ENCODE measurements at regions not wholly inside any gene's neighbourhood (a gene's known extent, or its start where the extent isn't known, plus 50 kb on each side); places are given as distances from the start of the nearest gene placed in this dataset.
"Not testable (repeated sequence)": the region's sequence is repeated elsewhere in the genome, so short reads cannot be mapped to it uniquely, and the experiment has no call there.

- intact Hi-C loops (cut with DNase I; ENCODE audit: low total_unique reads): no loop called here
- Histone ChIP-seq H3K27me3 (no peaks in the 10 kb centered on the region), H3K4me1 (peaks cover 0 to 7% (median 0%) of the 10 kb centered on the region in 4 donors), H3K9me3 (peaks cover 0 to 25% (median 18%) of the 10 kb centered on the region in 4 donors), H3K36me3 (no peaks in the 10 kb centered on the region), H3K4me3 (no peak overlapping the region), H3K27ac (no peak overlapping the region)
- DNase-seq: no peak
- 67 to 94% (median 76%) methylated on average over 1 of the region's 1 CpG for WGBS, 5 donors
- TF ChIP-seq EP300 (IDR thresholded peaks at IDR 0.05): no peak
- no peak for TF ChIP-seq CTCF (IDR thresholded peaks at IDR 0.05)
- no peak for TF ChIP-seq POLR2A (IDR thresholded peaks at IDR 0.05)
- no peak for TF ChIP-seq POLR2AphosphoS5 (IDR thresholded peaks at IDR 0.05)
Measured at GRCh38 chr17:31623990-31624389, 232.5 kb downstream of the RAB11FIP4 start.

- DNase-seq: no peak
- H3K9me3 ChIP-seq: peaks cover 0 to 25% (median 18%) of the 10 kb centered on the region in 4 donors
Measured at GRCh38 chr17:31622500-31622899, 231.0 kb downstream of the RAB11FIP4 start.

GRCh38 chr17:31621566-31621965 lies 230.1 kb downstream of the RAB11FIP4 start:
- peaks cover 0 to 25% (median 18%) of the 10 kb centered on the region in 4 donors for H3K9me3 ChIP-seq
- intact Hi-C loops (cut with DNase I; ENCODE audit: low total_unique reads): no loop called here
- DNase-seq: peak; percentile 16 to 32
- no peaks in the 10 kb centered on the region for H3K36me3 ChIP-seq
- H3K27me3 ChIP-seq: no peaks in the 10 kb centered on the region
- peaks cover 0 to 7% (median 0%) of the 10 kb centered on the region in 4 donors for H3K4me1 ChIP-seq
- WGBS, 5 donors: 33 to 57% (median 44%) methylated on average over 4 of the region's 4 CpGs
- no peak for TF ChIP-seq EP300 (IDR thresholded peaks at IDR 0.05)
- TF ChIP-seq CTCF (IDR thresholded peaks at IDR 0.05): no peak
- TF ChIP-seq POLR2A (IDR thresholded peaks at IDR 0.05): no peak
- TF ChIP-seq POLR2AphosphoS5 (IDR thresholded peaks at IDR 0.05): no peak
- H3K27ac ChIP-seq: no peak overlapping the region
- no peak overlapping the region for H3K4me3 ChIP-seq

More at GRCh38 chr17:31622500-31622899, 231.0 kb downstream of the RAB11FIP4 start:
- H3K4me3 ChIP-seq: no peak overlapping the region
- TF ChIP-seq POLR2A (IDR thresholded peaks at IDR 0.05) (no peak), POLR2AphosphoS5 (IDR thresholded peaks at IDR 0.05) (no peak), CTCF (IDR thresholded peaks at IDR 0.05) (no peak), EP300 (IDR thresholded peaks at IDR 0.05) (no peak)
- WGBS, 5 donors: 80 to 87% (median 86%) methylated on average over 3 of the region's 3 CpGs
- H3K27me3 ChIP-seq: no peaks in the 10 kb centered on the region
- H3K36me3 ChIP-seq: no peaks in the 10 kb centered on the region
- H3K4me1 ChIP-seq: peaks cover 0 to 7% (median 0%) of the 10 kb centered on the region in 4 donors
- no peak overlapping the region for H3K27ac ChIP-seq
- intact Hi-C loops (cut with DNase I; ENCODE audit: low total_unique reads): no loop called here

DNA sequence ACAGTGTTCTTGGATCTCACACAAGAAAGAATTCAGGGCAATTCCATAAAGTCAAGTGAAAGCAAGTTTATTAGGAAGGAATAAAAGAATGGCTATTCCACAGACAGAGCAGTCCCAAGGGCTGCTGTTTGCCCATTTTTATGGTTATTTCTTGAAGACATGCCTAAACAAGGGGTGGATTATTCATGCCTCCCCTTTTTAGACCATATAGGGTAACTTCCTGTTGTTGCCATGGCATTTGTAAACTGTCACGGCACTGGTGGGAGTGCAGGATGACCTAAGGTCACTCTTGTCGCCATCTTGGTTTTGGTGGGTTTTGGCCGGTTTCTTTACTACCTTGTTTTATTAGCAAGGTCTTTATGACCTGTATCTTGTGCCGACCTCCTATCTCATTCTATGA lies 219.6 kb downstream of the RAB11FIP4 start:
- intact Hi-C loops (cut with DNase I; ENCODE audit: low total_unique reads); H3K4me3 ChIP-seq; H3K36me3 ChIP-seq; H3K27me3 ChIP-seq; DNase-seq; H3K9me3 ChIP-seq; H3K27ac ChIP-seq; H3K4me1 ChIP-seq: not testable (repeated sequence)
- WGBS, 5 donors: 74 to 79% (median 77%) methylated on average over 4 of the region's 4 CpGs

DNA sequence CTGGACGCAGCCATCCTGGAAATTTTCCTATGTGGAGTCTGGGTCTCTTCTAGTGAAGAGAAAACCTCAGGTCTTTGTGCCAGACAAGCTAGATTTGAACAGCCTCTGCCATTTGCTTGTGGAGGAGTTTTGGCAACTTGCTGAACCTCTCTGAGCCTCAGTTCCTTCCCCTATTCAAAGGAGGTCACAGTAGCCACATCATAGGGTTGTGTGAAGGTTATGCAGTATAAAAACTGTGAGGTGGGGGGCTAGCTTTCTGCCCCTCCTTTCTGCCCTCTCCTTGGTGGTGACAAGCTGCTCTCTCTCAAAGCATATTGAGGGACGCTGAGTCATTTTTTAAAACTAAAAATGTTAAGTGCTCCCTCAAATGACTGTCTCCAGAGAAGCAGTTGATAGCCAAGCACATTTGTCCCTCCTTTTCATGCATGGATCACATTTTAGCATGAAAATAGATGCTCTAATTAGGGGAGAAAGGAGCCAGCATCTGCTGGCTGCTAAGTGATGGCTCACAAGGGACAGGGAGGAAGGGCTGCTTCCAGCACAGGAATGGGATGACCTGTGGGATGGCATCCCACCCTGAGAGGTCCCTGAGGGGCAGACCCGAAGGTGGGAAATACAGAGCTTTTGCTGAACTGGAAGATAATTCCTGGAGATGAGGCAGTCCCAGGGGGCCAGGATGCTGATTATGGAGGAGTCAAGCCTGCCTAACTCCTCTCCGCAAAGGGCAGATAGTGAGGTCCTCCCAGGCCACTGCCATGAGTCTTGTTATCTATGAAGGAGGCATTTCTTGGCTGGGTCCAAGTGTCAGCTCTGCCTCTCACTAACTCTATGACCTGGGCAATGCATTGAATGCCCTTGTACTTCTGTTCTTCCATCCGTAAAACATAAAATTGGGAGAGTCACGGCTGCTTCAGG lies 218.8 kb downstream of the RAB11FIP4 start:
- WGBS, 5 donors: 70 to 84% (median 79%) methylated on average over 6 of the region's 6 CpGs
- no peak for DNase-seq
- TF ChIP-seq CTCF (IDR thresholded peaks at IDR 0.05): no peak
- no peak for TF ChIP-seq POLR2A (IDR thresholded peaks at IDR 0.05)
- TF ChIP-seq POLR2AphosphoS5 (IDR thresholded peaks at IDR 0.05): no peak
- TF ChIP-seq EP300 (IDR thresholded peaks at IDR 0.05): no peak
- Histone ChIP-seq H3K27ac (no peak overlapping the region), H3K4me1 (no peaks in the 10 kb centered on the region), H3K4me3 (no peak overlapping the region), H3K27me3 (no peaks in the 10 kb centered on the region), H3K36me3 (no peaks in the 10 kb centered on the region), H3K9me3 (no peaks in the 10 kb centered on the region)
- intact Hi-C loops (cut with DNase I; ENCODE audit: low total_unique reads): no loop called here

All from stomach (tissue), 8 donors.